D721Med (cell line): ENCODE measurements at regions not wholly inside any gene's neighbourhood (a gene's known extent, or its start where the extent isn't known, plus 50 kb on each side); places are given as distances from the start of the nearest gene placed in this dataset.

ENCODE experiments used
- DNase-seq: peaks from one replicate; pipeline ENCODE4 v3.0.0; 2011; ENCODE audit warnings: low spot score; ENCODE audit not compliant: insufficient read length
- FAIRE-seq: peaks from 2 replicates; lab custom pipeline; 2011; peaks lifted over from hg19 to GRCh38; lab: Jason Lieb, UNC
- CTCF ChIP-seq: IDR thresholded peaks from 2 replicates; pipeline ENCODE4 v1.5.1; 2012; ENCODE audit warnings: mild to moderate bottlenecking, control low read depth; ENCODE audit not compliant: insufficient read depth; ENCODE audit errors: missing control alignments

GRCh38 chr17:33401249-33401648, 108.2 kb upstream of the ASIC2 start:
- no peak for FAIRE-seq
- DNase-seq = no peak
- no peak for TF ChIP-seq CTCF

GRCh38 chr17:33403194-33403593, 110.1 kb upstream of the ASIC2 start:
- DNase-seq (no peak), FAIRE-seq (no peak)
- no peak for TF ChIP-seq CTCF

GRCh38 chr17:33404070-33404819, 111.2 kb upstream of the ASIC2 start:
- DNase-seq = no peak
- no peak for FAIRE-seq
- TF ChIP-seq CTCF = no peak

DNA sequence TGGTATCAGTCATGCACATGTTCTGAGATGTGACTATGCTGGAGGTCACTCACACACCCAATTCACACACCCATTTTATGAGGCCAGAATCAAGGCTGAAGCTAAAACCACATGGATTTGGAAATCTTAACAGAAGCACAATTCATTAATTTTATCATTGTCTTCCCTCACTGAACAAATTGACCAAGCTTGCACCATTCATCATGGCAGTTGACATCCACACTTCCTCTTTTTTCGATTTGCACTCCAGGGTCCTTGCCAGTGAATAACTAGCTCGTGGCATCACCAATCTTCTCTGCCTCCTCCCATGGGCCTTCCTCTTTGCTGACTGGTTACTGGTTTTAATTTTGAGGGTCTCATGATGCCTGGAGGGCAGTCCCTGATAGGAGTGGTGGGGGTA, 123.0 kb upstream of the ASIC2 start:
- FAIRE-seq (no peak), DNase-seq (no peak)
- no peak for TF ChIP-seq CTCF

- no peak for FAIRE-seq
- no peak for DNase-seq
- TF ChIP-seq CTCF = no peak
Measured at GRCh38 chr17:33421933-33422332, 128.8 kb upstream of the ASIC2 start.

DNA sequence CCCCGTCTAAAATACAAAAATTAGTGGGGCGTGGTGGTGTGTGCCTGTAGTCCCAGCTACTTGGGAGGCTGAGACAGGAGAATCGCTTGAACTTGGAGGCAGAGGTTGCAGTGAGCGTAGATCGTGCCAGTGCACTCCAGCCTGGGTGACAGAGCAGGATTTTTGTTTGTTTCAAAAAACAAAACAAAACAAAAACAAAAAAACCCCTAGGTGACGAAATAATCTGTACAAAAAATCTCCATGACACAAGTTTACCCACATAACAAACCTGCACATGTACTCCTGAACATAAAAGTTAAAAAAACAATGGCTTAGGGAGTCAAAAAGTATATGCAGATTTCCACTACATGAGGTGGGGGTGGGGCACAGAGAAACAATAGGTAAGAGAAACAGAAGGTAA, 140.5 kb upstream of the ASIC2 start:
- FAIRE-seq (no peak), DNase-seq (no peak)
- TF ChIP-seq CTCF = no peak

DNA sequence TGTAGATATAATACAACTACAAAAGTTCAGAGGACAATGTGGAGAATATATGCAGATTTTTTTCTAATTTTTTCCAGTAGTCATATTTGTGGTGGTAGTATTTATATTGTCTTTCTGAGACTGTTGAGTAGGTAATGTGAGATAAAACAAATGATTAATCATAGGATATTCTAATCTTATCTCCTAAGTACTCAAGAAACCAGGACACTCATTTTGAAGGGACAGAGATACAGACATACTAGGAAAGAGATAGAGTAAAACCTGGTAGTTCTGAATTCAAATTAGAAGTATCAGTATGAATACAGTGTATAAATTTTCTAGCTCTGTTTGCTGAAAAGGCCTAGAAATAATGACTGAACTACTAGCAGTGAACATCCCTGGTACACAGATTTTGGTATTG, 141.7 kb upstream of the ASIC2 start:
- no peak for FAIRE-seq
- no peak for DNase-seq
- no peak for TF ChIP-seq CTCF
